Muscle of leg (tissue), 3 donors: ENCODE measurements at regions not wholly inside any gene's neighbourhood (a gene's known extent, or its start where the extent isn't known, plus 50 kb on each side); places are given as distances from the start of the nearest gene placed in this dataset.
"Not testable (repeated sequence)": the region's sequence is repeated elsewhere in the genome, so short reads cannot be mapped to it uniquely, and the experiment has no call there.

Experiments
- DNase-seq: peaks from one replicate; pipeline ENCODE4 v3.0.0; 2013
- H3K27ac ChIP-seq: one replicate; pipeline ENCODE4 v1.5.1; 2013; ENCODE audit warnings: mild to moderate bottlenecking, low read length, control low read depth
- H3K27me3 ChIP-seq: one replicate; pipeline ENCODE4 v1.6.1; 2013; ENCODE audit warnings: low read length; ENCODE audit not compliant: control insufficient read depth, insufficient read depth
- H3K36me3 ChIP-seq: one replicate; pipeline ENCODE4 v1.6.1; 2013; ENCODE audit warnings: low read length; ENCODE audit not compliant: control insufficient read depth, insufficient read depth
- H3K4me1 ChIP-seq: one replicate; pipeline ENCODE4 v1.6.1; 2013; ENCODE audit warnings: low read length; ENCODE audit not compliant: control insufficient read depth, insufficient read depth
- H3K4me3 ChIP-seq: one replicate; pipeline ENCODE4 v1.5.1; 2013; ENCODE audit warnings: low read length, control low read depth
- H3K9me3 ChIP-seq: replicated peaks from 2 replicates; pipeline ENCODE4 v1.6.1; 2013; ENCODE audit warnings: low read depth, low read length; ENCODE audit not compliant: control insufficient read depth
- WGBS: methylation state at CpG from one replicate; pipeline ENCODE4 v1.1.5; 2013; ENCODE audit warnings: missing lambda C conversion rate; ENCODE audit not compliant: insufficient coverage; 5-methylcytosine and 5-hydroxymethylcytosine counted together

DNA sequence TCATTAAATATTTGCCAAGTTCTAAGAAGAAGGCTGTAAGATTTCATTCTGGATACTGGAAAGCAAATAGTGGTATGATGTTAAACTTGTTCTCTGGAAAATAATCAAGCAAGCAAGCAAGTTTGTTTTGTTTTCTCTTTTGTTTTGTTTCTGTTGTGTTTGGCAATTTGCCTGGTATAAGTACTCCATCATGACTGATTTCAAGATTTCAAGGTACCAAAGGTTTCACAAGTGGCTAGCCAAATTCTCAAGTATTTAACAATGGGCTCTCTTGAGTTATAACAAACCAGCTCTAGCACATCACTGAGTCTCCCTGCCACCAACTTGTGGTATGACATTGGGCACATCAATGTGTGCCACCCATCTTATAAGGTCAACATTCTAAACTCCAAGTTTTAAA is 151.7 kb upstream of the IGFBP3 start:
- no peak overlapping the region for H3K4me3 ChIP-seq
- DNase-seq = no peak
- H3K36me3 ChIP-seq = no peaks in the 10 kb centered on the region
- H3K4me1 ChIP-seq = no peaks in the 10 kb centered on the region
- no peak overlapping the region for H3K27ac ChIP-seq
- no peaks in the 10 kb centered on the region for H3K9me3 ChIP-seq
- no peaks in the 10 kb centered on the region for H3K27me3 ChIP-seq

DNA sequence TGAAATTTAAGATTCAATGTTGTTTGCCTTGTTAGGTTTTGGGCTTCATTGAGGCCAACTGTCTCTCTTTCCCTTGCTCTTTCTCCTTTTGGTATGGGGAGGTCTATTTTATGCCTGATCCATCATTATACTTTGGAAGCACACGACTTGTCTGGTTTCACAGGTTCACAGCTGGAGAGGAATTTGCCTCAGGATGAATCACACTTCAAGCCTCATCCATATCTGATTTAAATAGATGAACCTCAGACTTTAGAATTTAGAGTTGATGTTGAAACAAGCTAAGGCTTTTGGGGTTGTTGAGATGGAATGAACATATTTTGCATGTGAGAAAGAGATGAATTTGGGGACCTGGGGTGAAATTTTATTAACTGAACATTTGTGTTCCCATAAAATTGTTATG is 150.5 kb upstream of the IGFBP3 start:
- H3K36me3 ChIP-seq = no peaks in the 10 kb centered on the region

DNA sequence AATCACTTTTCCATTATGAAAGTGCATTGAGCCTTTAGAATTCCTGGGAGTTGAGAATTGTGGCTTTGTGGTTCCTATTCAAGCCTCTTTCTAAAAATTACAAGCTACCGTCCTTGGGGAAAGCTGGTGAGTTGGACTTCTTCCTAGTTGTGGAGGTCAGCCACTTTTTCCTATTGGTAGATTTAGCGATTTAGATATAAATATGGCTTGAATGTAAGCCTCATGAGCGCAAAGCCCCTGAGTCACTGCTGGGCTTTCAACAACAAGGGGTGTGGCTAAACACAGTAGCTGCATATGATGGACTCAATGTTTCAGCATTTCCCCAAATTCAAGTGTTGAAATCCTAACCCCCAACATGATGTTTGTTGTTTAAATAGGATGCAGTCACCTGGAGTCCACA is 150.0 kb upstream of the IGFBP3 start:
- H3K4me1 ChIP-seq = no peaks in the 10 kb centered on the region
- no peak overlapping the region for H3K4me3 ChIP-seq
- peak; percentile 40 for DNase-seq
- no peaks in the 10 kb centered on the region for H3K27me3 ChIP-seq
- H3K36me3 ChIP-seq = no peaks in the 10 kb centered on the region
- WGBS = no CpG with 5 or more reads among the region's 3 CpGs
- H3K27ac ChIP-seq = no peak overlapping the region
- H3K9me3 ChIP-seq = no peaks in the 10 kb centered on the region

More for the DNA sequence above, 150.5 kb upstream of the IGFBP3 start:
- Histone ChIP-seq H3K9me3 (no peaks in the 10 kb centered on the region), H3K27me3 (no peaks in the 10 kb centered on the region), H3K27ac (no peak overlapping the region), H3K4me1 (no peaks in the 10 kb centered on the region), H3K4me3 (no peak overlapping the region)
- no peak for DNase-seq
- WGBS = no CpG with 5 or more reads among the region's 1 CpG

DNA sequence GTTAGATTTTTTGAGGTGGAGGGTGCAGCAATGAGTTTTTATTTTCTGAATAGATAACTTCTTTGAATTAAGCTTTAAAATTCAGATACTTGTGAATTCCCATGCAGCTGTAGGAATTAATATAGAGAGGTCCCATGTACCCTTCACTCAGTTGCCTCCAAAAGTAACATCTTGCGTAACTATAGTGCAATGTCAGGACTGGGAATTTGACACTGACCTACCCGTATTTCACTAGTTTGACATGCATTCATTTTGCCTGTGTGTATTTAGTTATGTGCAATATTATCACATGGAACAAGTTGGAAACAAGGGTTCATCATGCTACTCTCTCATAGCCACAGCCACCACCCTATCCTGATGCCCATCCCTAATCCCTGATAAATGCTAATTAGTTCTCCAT is 147.1 kb upstream of the IGFBP3 start:
- Histone ChIP-seq H3K27ac (no peak overlapping the region), H3K4me3 (no peak overlapping the region), H3K4me1 (no peaks in the 10 kb centered on the region), H3K36me3 (no peaks in the 10 kb centered on the region), H3K27me3 (no peaks in the 10 kb centered on the region), H3K9me3 (no peaks in the 10 kb centered on the region)
- no CpG with 5 or more reads among the region's 2 CpGs for WGBS
- DNase-seq = no peak

DNA sequence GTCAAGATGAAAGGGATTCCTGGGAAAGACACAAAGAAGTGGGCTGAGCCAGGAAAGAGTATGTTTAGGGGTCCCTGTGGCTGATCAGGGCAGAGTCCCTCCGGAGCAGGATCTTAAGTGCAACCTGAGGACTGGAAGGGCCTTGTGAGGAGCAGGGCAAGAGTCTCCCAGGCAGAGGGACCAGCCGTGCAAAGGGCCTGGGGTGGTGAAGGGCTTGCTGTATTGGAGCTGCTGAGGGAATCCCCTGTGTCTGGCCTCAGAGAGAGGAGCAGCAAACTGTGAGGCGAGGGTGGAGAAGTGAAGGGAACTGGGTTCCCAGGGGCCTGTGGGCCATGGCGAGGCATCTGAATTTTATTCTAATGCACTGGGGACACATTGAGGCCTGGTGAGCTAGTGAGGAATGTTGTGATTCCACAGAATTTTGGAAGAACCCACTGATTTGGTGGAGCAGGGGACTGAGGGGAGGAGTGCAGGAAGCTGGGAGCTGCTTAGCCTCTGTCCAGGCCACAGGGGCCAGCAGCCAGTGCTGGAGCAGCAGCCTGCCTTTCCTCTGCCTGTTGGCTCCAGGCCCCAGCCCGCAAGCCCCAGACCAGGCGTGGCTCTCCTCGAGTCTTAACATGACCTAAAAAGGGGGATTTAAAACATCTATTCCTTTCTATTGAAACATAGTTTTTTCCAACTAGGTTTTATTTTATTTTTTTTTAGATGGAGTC is 138.4 kb upstream of the IGFBP3 start:
- no peaks in the 10 kb centered on the region for H3K36me3 ChIP-seq
- no peaks in the 10 kb centered on the region for H3K9me3 ChIP-seq
- no peaks in the 10 kb centered on the region for H3K27me3 ChIP-seq
- H3K27ac ChIP-seq = no peak overlapping the region
- peaks cover under 1% of the 10 kb centered on the region for H3K4me1 ChIP-seq
- 72% methylated on average over 4 of the region's 7 CpGs for WGBS
- H3K4me3 ChIP-seq = no peak overlapping the region
- peak; percentile 69 for DNase-seq

DNA sequence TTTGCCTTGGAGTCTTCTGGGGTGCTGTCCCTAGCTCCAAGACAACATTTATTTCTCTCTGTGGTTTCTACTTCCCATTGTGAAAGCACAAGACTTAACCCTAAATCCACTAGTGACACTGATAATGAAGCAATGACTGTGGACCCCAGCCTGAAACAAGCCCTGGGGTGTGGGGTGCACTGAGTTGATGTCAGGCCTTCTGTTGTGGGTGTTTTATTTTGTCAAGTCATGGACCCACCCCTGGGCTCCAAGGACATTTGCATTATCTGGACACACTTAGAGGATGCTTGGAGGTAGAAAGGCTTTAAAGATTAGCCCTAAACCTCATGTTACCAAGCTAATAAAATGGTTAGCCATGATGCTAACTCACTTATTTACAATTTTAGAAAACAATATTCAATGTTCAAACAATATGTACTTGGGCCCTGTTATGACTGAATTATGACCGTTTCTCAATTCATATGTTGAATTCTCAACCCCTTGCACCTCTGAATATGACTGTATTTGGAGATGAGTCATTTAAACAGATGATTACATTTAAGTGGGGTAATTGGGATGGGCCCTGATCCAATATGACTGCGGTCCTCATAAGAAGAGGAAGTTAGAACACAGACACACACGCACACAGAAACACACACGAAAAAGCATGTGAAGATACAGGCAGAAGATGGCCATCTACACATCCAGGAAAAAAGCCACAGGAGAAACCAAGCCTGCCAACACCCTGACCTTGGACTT is 137.2 kb upstream of the IGFBP3 start:
- Histone ChIP-seq H3K36me3 (no peaks in the 10 kb centered on the region), H3K9me3 (no peaks in the 10 kb centered on the region), H3K27ac (no peak overlapping the region), H3K4me1 (peaks cover 5% of the 10 kb centered on the region), H3K4me3 (no peak overlapping the region), H3K27me3 (no peaks in the 10 kb centered on the region)
- 100% methylated on average over 1 of the region's 4 CpGs for WGBS
- DNase-seq = no peak

DNA sequence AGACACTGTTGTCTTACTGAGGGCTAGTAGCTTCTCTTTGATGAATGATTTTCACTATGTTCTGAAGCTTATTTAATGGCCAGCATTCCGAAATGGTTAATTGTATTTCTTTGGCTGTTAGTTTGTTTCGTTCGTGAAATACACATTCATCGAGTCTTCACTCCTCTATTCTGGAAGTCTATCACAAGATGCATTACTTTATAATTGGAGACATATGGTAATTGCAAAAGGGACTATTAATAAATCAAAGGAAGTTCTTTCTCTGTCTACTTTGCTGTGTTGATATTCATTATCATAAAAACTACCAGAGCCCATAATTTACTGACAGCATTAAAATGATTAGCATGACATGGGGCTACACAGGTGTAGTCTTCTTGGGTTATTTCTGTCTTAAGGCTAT is 133.8 kb upstream of the IGFBP3 start:
- H3K27ac ChIP-seq = peak overlapping the region; percentile 71
- no peaks in the 10 kb centered on the region for H3K9me3 ChIP-seq
- no CpG with 5 or more reads among the region's 4 CpGs for WGBS
- no peaks in the 10 kb centered on the region for H3K36me3 ChIP-seq
- no peaks in the 10 kb centered on the region for H3K27me3 ChIP-seq
- DNase-seq = no peak
- H3K4me3 ChIP-seq = no peak overlapping the region
- H3K4me1 ChIP-seq = peaks cover 5% of the 10 kb centered on the region

DNA sequence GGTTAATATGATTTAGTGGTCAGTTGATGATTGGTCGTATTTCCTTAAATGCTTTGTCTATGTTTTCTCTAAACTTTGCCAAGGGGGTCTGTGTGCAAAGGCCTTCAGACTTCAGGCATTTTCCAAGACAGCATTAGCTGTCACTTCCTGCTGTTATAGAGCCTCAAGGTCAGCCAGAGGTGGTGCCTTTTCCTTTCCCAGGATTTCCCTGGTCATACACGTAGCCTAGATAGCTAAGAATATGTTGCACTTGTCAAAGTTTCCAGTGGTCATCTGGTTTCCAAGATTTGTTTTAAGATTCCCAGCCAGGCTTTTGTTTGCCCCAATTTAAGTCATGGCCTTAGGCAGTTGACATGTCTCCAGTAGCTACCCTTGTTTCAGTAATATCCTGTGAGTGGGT is 133.2 kb upstream of the IGFBP3 start:
- Histone ChIP-seq H3K36me3 (no peaks in the 10 kb centered on the region), H3K9me3 (no peaks in the 10 kb centered on the region), H3K27ac (peak overlapping the region; percentile 71), H3K4me3 (no peak overlapping the region), H3K27me3 (no peaks in the 10 kb centered on the region), H3K4me1 (peaks cover 5% of the 10 kb centered on the region)
- DNase-seq = peak; percentile 83
- 17% methylated on average over 1 of the region's 2 CpGs for WGBS

DNA sequence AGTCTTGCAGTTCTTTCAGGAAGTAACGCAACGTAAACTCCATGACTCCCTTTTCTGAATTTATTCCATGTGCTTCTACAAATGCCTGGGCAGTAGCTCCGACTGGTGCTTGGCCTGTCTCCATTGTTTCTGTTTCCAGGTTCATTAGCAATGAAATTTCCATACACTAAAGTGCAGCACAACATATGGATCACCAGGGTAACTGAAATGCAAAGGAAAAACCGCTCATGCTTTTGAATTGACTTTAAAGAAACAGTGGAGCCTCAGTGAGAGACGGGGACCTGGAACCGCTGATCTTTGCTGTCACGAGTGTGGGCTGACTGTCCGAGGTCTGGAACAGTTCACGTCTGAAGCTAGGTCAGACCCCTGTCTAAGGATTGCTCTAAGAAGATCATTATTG is 126.5 kb upstream of the IGFBP3 start:
- H3K4me3 ChIP-seq = no peak overlapping the region
- no peaks in the 10 kb centered on the region for H3K27me3 ChIP-seq
- H3K27ac ChIP-seq = peak overlapping the region; percentile 43
- no peaks in the 10 kb centered on the region for H3K9me3 ChIP-seq
- no peaks in the 10 kb centered on the region for H3K4me1 ChIP-seq
- 28% methylated on average over 5 of the region's 9 CpGs for WGBS
- no peaks in the 10 kb centered on the region for H3K36me3 ChIP-seq
- DNase-seq = peak; percentile 85

DNA sequence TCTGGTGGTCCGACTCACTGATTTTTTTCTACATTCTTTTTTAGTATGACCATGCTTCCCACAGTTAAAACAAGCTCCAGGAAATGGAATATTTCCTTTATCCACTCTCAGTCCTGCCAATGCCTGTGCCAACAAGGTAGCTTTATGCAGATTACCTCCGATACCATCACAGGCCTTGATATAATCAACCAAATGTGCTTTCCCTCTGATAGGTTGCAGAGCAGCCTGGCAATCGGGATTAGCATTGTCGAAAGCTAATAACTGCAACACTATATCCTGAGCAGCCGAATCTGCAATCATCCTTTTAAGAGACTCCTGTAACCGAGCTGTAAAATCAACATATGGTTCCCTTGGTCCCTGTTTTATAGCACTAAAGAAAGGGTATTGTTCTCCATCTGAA is 122.3 kb upstream of the IGFBP3 start:
- not testable (repeated sequence) for H3K36me3 ChIP-seq, DNase-seq, H3K9me3 ChIP-seq, H3K4me3 ChIP-seq, H3K27ac ChIP-seq, H3K27me3 ChIP-seq, H3K4me1 ChIP-seq
- 60% methylated on average over 5 of the region's 6 CpGs for WGBS
